ENCODE measurements at regions not wholly inside any gene's neighbourhood (a gene's known extent, or its start where the extent isn't known, plus 50 kb on each side); places are given as distances from the start of the nearest gene placed in this dataset.

GRCh38 chr3:118165413-118165812 lies 869.2 kb downstream of the IGSF11 start:
- Histone ChIP-seq H3K4me3 (no peak overlapping the region), H3K9me3 (no peaks in the 10 kb centered on the region), H3K4me1 (no peaks in the 10 kb centered on the region), H3K27ac (no peak overlapping the region), H3K36me3 (ENCODE audit: insufficient read depth in 1 of 2, low read depth in 1 of 2) (no peaks in the 10 kb centered on the region), H3K27me3 (ENCODE audit: insufficient read depth in 3 of 3, low read length in 2 of 3) (no peaks in the 10 kb centered on the region)
- WGBS, 3 donors = 65 to 71% (median 67%) methylated on average over 4 of the region's 4 CpGs
- intact Hi-C loops (cut with DNase I) = no loop called here
- TF ChIP-seq CTCF (IDR thresholded peaks at IDR 0.05) = no peak
- ATAC-seq (no peak), DNase-seq (no peak)

GRCh38 chr3:118167571-118167970 lies 867.1 kb downstream of the IGSF11 start:
- no peak overlapping the region for H3K4me3 ChIP-seq
- no peak for ATAC-seq
- TF ChIP-seq CTCF (IDR thresholded peaks at IDR 0.05) = no peak
- DNase-seq = no peak
- no peaks in the 10 kb centered on the region for H3K4me1 ChIP-seq
- no peak overlapping the region for H3K27ac ChIP-seq
- H3K9me3 ChIP-seq = no peaks in the 10 kb centered on the region
- intact Hi-C loops (cut with DNase I) = no loop called here
- WGBS, 3 donors = 49 to 56% (median 50%) methylated on average over 2 of the region's 2 CpGs
- no peaks in the 10 kb centered on the region for H3K27me3 ChIP-seq (ENCODE audit: insufficient read depth in 3 of 3, low read length in 2 of 3)
- no peaks in the 10 kb centered on the region for H3K36me3 ChIP-seq (ENCODE audit: insufficient read depth in 1 of 2, low read depth in 1 of 2)

GRCh38 chr3:118168175-118168574 lies 866.5 kb downstream of the IGSF11 start:
- no peak for TF ChIP-seq CTCF (IDR thresholded peaks at IDR 0.05)
- intact Hi-C loops (cut with DNase I) = no loop called here
- ATAC-seq (no peak), DNase-seq (no peak)
- Histone ChIP-seq H3K27ac (no peak overlapping the region), H3K27me3 (ENCODE audit: insufficient read depth in 3 of 3, low read length in 2 of 3) (no peaks in the 10 kb centered on the region), H3K9me3 (no peaks in the 10 kb centered on the region), H3K36me3 (ENCODE audit: insufficient read depth in 1 of 2, low read depth in 1 of 2) (no peaks in the 10 kb centered on the region), H3K4me1 (no peaks in the 10 kb centered on the region), H3K4me3 (no peak overlapping the region)
- 74 to 80% (median 77%) methylated on average over 4 of the region's 4 CpGs for WGBS, 3 donors

GRCh38 chr3:118171236-118171852 lies 863.3 kb downstream of the IGSF11 start:
- Histone ChIP-seq H3K4me3 (no peak overlapping the region), H3K27me3 (ENCODE audit: insufficient read depth in 3 of 3, low read length in 2 of 3) (no peaks in the 10 kb centered on the region), H3K4me1 (no peaks in the 10 kb centered on the region), H3K9me3 (no peaks in the 10 kb centered on the region), H3K27ac (no peak overlapping the region), H3K36me3 (ENCODE audit: insufficient read depth in 1 of 2, low read depth in 1 of 2) (no peaks in the 10 kb centered on the region)
- no peak for TF ChIP-seq CTCF (IDR thresholded peaks at IDR 0.05)
- ATAC-seq (no peak), DNase-seq (no peak)
- 94 to 97% (median 97%) methylated on average over 34 to 35 of the region's 35 CpGs for WGBS, 3 donors
- intact Hi-C loops (cut with DNase I) = no loop called here

- no peak for TF ChIP-seq CTCF (IDR thresholded peaks at IDR 0.05)
- no peak overlapping the region for H3K27ac ChIP-seq
- ATAC-seq (no peak), DNase-seq (no peak)
- no peaks in the 10 kb centered on the region for H3K9me3 ChIP-seq
- no peaks in the 10 kb centered on the region for H3K27me3 ChIP-seq (ENCODE audit: insufficient read depth in 3 of 3, low read length in 2 of 3)
- intact Hi-C loops (cut with DNase I) = no loop called here
- H3K36me3 ChIP-seq (ENCODE audit: insufficient read depth in 1 of 2, low read depth in 1 of 2) = no peaks in the 10 kb centered on the region
- H3K4me1 ChIP-seq = no peaks in the 10 kb centered on the region
- no peak overlapping the region for H3K4me3 ChIP-seq
Observed at GRCh38 chr3:118180853-118181252, 853.8 kb downstream of the IGSF11 start.
